ENCODE measurements at regions not wholly inside any gene's neighbourhood (a gene's known extent, or its start where the extent isn't known, plus 50 kb on each side); places are given as distances from the start of the nearest gene placed in this dataset.

DNA sequence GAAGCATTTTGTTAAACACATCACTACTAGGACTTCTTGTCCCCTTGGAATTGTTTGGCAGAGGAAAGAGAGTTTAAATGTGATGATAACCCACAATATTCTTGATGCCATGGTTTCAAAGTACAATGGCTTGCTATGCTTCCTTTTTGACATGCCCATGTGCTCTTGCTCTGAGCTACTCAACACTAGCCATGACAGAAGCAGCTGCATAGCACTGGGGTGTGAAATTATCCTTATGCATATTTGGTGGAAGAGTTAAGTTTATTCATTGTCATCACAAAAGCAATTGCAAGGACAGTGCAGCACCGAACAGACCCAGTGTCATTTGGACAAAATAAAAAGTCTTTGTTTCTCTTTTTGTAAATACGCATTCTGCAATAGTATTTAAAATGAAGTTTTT lies 209.9 kb upstream of the CDH20 start:
- Histone ChIP-seq H3K4me1 (ENCODE audit: insufficient read depth, low read length, severe bottlenecking) (no peaks in the 10 kb centered on the region), H3K4me2 (ENCODE audit: low read length) (no peak overlapping the region), H3K79me2 (ENCODE audit: insufficient read depth, low read length) (no peaks in the 10 kb centered on the region), H3K27me3 (ENCODE audit: insufficient read depth, low read length) (no peaks in the 10 kb centered on the region), H3K9me3 (ENCODE audit: low read length) (no peaks in the 10 kb centered on the region), H4K20me1 (ENCODE audit: insufficient read depth, low read length) (no peaks in the 10 kb centered on the region), H3K9me2 (ENCODE audit: low read depth, low read length) (no peaks in the 10 kb centered on the region), H3K9ac (ENCODE audit: low read length) (no peak overlapping the region), H3F3A (ENCODE audit: insufficient read depth, low read length) (no peaks in the 10 kb centered on the region), H3K36me3 (ENCODE audit: insufficient read depth, low read length) (no peaks in the 10 kb centered on the region), H3K27ac (ENCODE audit: low read depth, low read length, poor library complexity, severe bottlenecking) (no peak overlapping the region), H2AFZ (ENCODE audit: low read length) (no peak overlapping the region), H3K4me3 (ENCODE audit: low read depth, low read length, poor library complexity, severe bottlenecking) (no peak overlapping the region)
- TF ChIP-seq EZH2 (IDR thresholded peaks at IDR 0.05; ENCODE audit: borderline replicate concordance, low read length) = no peak
- TF ChIP-seq, protein P1, sequence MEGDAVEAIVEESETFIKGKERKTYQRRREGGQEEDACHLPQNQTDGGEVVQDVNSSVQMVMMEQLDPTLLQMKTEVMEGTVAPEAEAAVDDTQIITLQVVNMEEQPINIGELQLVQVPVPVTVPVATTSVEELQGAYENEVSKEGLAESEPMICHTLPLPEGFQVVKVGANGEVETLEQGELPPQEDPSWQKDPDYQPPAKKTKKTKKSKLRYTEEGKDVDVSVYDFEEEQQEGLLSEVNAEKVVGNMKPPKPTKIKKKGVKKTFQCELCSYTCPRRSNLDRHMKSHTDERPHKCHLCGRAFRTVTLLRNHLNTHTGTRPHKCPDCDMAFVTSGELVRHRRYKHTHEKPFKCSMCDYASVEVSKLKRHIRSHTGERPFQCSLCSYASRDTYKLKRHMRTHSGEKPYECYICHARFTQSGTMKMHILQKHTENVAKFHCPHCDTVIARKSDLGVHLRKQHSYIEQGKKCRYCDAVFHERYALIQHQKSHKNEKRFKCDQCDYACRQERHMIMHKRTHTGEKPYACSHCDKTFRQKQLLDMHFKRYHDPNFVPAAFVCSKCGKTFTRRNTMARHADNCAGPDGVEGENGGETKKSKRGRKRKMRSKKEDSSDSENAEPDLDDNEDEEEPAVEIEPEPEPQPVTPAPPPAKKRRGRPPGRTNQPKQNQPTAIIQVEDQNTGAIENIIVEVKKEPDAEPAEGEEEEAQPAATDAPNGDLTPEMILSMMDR (IDR thresholded peaks at IDR 0.05; ENCODE audit: low read length) = no peak

DNA sequence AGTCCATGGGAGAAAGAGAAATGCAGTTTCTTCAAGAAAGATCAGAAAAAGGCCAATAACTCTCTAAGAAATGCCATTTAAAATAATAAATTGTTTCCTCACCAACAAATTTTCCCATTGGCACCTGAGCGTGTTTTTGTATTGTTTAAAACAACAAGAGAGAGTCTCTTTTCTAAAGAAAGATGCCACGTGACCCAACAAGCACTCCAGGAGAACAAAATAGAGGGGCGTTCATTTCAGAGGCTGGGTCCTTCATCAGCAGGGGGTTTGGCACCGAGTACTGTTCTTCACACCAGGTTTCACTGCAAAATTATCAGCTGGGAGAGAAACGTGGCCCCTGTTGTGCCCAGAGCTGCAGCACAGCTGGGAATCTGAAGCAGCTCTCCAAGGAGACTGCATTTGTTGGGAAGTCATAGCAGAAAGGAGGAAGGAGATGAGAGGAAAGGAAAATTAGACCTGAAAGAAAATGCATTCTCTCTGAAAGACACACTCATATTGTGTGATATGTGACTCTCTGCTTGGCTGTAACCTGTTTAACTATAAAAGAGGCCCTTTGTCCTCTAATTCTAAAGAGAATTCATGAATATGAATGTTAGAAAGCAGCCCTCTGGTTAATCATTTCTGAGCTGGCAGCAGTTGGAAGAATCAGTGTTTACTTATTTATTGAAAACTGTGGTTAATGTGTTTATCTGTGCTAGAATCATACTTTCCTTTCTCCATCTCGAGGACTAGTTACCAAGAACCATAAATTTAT lies 205.3 kb upstream of the CDH20 start:
- Histone ChIP-seq H3F3A (ENCODE audit: insufficient read depth, low read length) (no peaks in the 10 kb centered on the region), H3K79me2 (ENCODE audit: insufficient read depth, low read length) (no peaks in the 10 kb centered on the region), H3K4me1 (ENCODE audit: insufficient read depth, low read length, severe bottlenecking) (no peaks in the 10 kb centered on the region), H4K20me1 (ENCODE audit: insufficient read depth, low read length) (no peaks in the 10 kb centered on the region), H3K4me2 (ENCODE audit: low read length) (no peak overlapping the region), H3K27ac (ENCODE audit: low read depth, low read length, poor library complexity, severe bottlenecking) (no peak overlapping the region), H3K4me3 (ENCODE audit: low read depth, low read length, poor library complexity, severe bottlenecking) (no peak overlapping the region), H3K9ac (ENCODE audit: low read length) (no peak overlapping the region), H2AFZ (ENCODE audit: low read length) (no peak overlapping the region), H3K36me3 (ENCODE audit: insufficient read depth, low read length) (no peaks in the 10 kb centered on the region), H3K27me3 (ENCODE audit: insufficient read depth, low read length) (no peaks in the 10 kb centered on the region), H3K9me2 (ENCODE audit: low read depth, low read length) (no peaks in the 10 kb centered on the region), H3K9me3 (ENCODE audit: low read length) (no peaks in the 10 kb centered on the region)
- no peak for TF ChIP-seq EZH2 (IDR thresholded peaks at IDR 0.05; ENCODE audit: borderline replicate concordance, low read length)
- TF ChIP-seq, protein P1 (IDR thresholded peaks at IDR 0.05; ENCODE audit: low read length) = no peak

DNA sequence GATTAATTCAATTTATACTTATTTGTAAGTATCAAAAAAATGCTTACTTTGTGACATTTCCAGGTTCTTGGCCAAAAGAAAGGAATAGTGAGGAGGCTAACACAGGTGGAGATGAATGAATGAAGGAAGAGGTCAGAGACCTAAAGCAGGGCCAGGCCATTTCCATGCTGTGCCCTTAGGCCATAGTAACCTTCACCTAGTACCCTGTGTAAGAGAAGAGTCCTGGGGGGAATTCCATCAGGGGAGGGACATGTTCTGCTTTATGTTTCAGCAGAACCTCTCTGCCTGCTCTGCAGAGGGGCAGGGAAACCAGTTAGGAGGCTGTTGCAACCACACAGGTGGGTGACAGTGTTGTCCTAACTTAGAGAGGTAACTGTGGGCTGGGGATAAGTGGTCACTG lies 204.2 kb upstream of the CDH20 start:
- TF ChIP-seq, protein P1 (IDR thresholded peaks at IDR 0.05; ENCODE audit: low read length) = no peak
- no peaks in the 10 kb centered on the region for H3K9me3 ChIP-seq (ENCODE audit: low read length)
- H3K4me3 ChIP-seq (ENCODE audit: low read depth, low read length, poor library complexity, severe bottlenecking) = no peak overlapping the region
- H3F3A ChIP-seq (ENCODE audit: insufficient read depth, low read length) = no peaks in the 10 kb centered on the region
- H3K9me2 ChIP-seq (ENCODE audit: low read depth, low read length) = no peaks in the 10 kb centered on the region
- no peaks in the 10 kb centered on the region for H3K36me3 ChIP-seq (ENCODE audit: insufficient read depth, low read length)
- H2AFZ ChIP-seq (ENCODE audit: low read length) = no peak overlapping the region
- H3K79me2 ChIP-seq (ENCODE audit: insufficient read depth, low read length) = no peaks in the 10 kb centered on the region
- no peaks in the 10 kb centered on the region for H4K20me1 ChIP-seq (ENCODE audit: insufficient read depth, low read length)
- H3K4me1 ChIP-seq (ENCODE audit: insufficient read depth, low read length, severe bottlenecking) = no peaks in the 10 kb centered on the region
- H3K27ac ChIP-seq (ENCODE audit: low read depth, low read length, poor library complexity, severe bottlenecking) = no peak overlapping the region
- H3K9ac ChIP-seq (ENCODE audit: low read length) = no peak overlapping the region
- no peaks in the 10 kb centered on the region for H3K27me3 ChIP-seq (ENCODE audit: insufficient read depth, low read length)
- no peak overlapping the region for H3K4me2 ChIP-seq (ENCODE audit: low read length)

Data from OCI-LY1 (cell line).